HepG2 (cell line): ENCODE measurements at regions not wholly inside any gene's neighbourhood (a gene's known extent, or its start where the extent isn't known, plus 50 kb on each side); places are given as distances from the start of the nearest gene placed in this dataset.

Source experiments
- ATAC-seq: fragments of 200-7000 bp; cut with Tn5 transposase; 3 replicates; pipeline ENCODE4 v1.9.1; 2020; ENCODE audit warnings: mild to moderate bottlenecking, moderate library complexity
- BruUV-seq: library from RNA; stranded (reverse); fragments of 400-500 nt; replicated peaks from 2 replicates; lab custom pipeline; 2021; lab: Mats Ljungman, UMichigan
- CTCF ChIA-PET: fragments of 300-600 bp; formaldehyde crosslinking; extraction: SDS; loops from one replicate; lab custom pipeline; 2021; ENCODE audit warnings: low total read pairs, inconsistent platforms, low intra/inter-chr PET ratio; lab: Yijun Ruan, JAX
- POLR2A ChIA-PET: fragments of 350-600 bp; sonication (Branson Sonifier 250); formaldehyde crosslinking; loops from one replicate; lab custom pipeline; 2020; ENCODE audit warnings: antibody characterized with exemption, inconsistent platforms; lab: Yijun Ruan, JAX
- DNase-seq: peaks from one replicate; pipeline ENCODE4 v3.0.0-alpha.2; 2015; ENCODE audit warnings: low spot score
- FAIRE-seq: peaks from 3 replicates; lab custom pipeline; 2011; peaks lifted over from hg19 to GRCh38; lab: Jason Lieb, UNC
- H2AFZ ChIP-seq: one replicate; pipeline ENCODE4 v1.6.1; 2011; ENCODE audit warnings: low read length, inconsistent platforms
- H3K27ac ChIP-seq: fragments of 300-600 bp; 3 replicates; pipeline ENCODE4 v1.8.0; 2011; ENCODE audit warnings: mixed run types, mild to moderate bottlenecking, mixed read lengths, low read length, inconsistent platforms; ENCODE audit not compliant: insufficient read depth; ENCODE audit errors: extremely low read length
- H3K27me3 ChIP-seq, 2 experiments: fragments of 200-600 bp in 1 of 2; 2 replicates in 1 of 2; 3 replicates in 1 of 2; pipeline versions ENCODE4 v1.6.0 to v1.8.0; 2011; ENCODE audit warnings: low read length in 2 of 2, mild to moderate bottlenecking in 2 of 2, moderate library complexity in 2 of 2, inconsistent platforms in 1 of 2; ENCODE audit not compliant: insufficient read depth in 2 of 2, control insufficient read depth in 1 of 2
- H3K36me3 ChIP-seq, 2 experiments: fragments of 200-600 bp in 1 of 2; replicated peaks in 1 of 2; 2 replicates in 1 of 2; 3 replicates in 1 of 2; pipeline versions ENCODE4 v1.5.1 to v1.8.0; 2011; ENCODE audit warnings: low read length in 2 of 2, inconsistent platforms in 1 of 2; ENCODE audit not compliant: insufficient read depth in 2 of 2, control insufficient read depth in 1 of 2
- H3K4me1 ChIP-seq: 2 replicates; pipeline ENCODE4 v1.5.1; 2012; ENCODE audit warnings: low read length, inconsistent platforms; ENCODE audit not compliant: insufficient read depth
- H3K4me2 ChIP-seq: 2 replicates; pipeline ENCODE4 v1.6.0; 2011; ENCODE audit warnings: low read depth, low read length, inconsistent platforms
- H3K4me3 ChIP-seq, 3 experiments: fragments of 200-600 bp in 1 of 3; sonication (generic), shearing (Covaris generic) in 1 of 3; replicated peaks in 1 of 3; 2 replicates each; pipeline ENCODE4 v1.5.1; 2011 to 2016; ENCODE audit warnings: low read length in 3 of 3, inconsistent platforms in 2 of 3, low read depth in 2 of 3, mild to moderate bottlenecking in 2 of 3, control low read depth in 1 of 3, mixed read lengths in 1 of 3; ENCODE audit not compliant: insufficient read depth in 1 of 3
- H3K79me2 ChIP-seq: one replicate; pipeline ENCODE4 v1.6.1; 2011; ENCODE audit warnings: low read length, inconsistent platforms; ENCODE audit not compliant: insufficient read depth
- H3K9ac ChIP-seq: 2 replicates; pipeline ENCODE4 v1.6.0; 2011; ENCODE audit warnings: mild to moderate bottlenecking, low read depth, low read length, inconsistent platforms; ENCODE audit not compliant: insufficient read depth
- H3K9me3 ChIP-seq: 2 replicates; pipeline ENCODE4 v1.5.1; 2012; ENCODE audit warnings: mild to moderate bottlenecking, low read length
- H4K20me1 ChIP-seq: 2 replicates; pipeline ENCODE4 v1.6.0; 2011; ENCODE audit warnings: inconsistent platforms, mild to moderate bottlenecking, low read length, moderate library complexity; ENCODE audit not compliant: insufficient read depth
- CC2D1A ChIP-seq: sonication (generic); formaldehyde crosslinking; IDR thresholded peaks from 2 replicates; pipeline ENCODE4 v1.8.1; 2023; ENCODE audit warnings: mild to moderate bottlenecking, missing genetic modification reagents
- FOXK2 ChIP-seq: fragments of 450-650 bp; IDR thresholded peaks from 2 replicates; pipeline ENCODE4 v1.6.1; 2016
- HES4 ChIP-seq: sonication (generic); formaldehyde crosslinking; IDR thresholded peaks from 2 replicates; pipeline ENCODE4 v1.9.0; 2021; ENCODE audit warnings: mild to moderate bottlenecking, missing genetic modification reagents, borderline replicate concordance
- KDM4B ChIP-seq: sonication (generic); formaldehyde crosslinking; IDR thresholded peaks from 2 replicates; pipeline ENCODE4 v1.4.0; 2020; ENCODE audit warnings: missing genetic modification reagents
- POLR2AphosphoS2 ChIP-seq: IDR thresholded peaks from 2 replicates; pipeline ENCODE4 v1.6.1; 2011; ENCODE audit warnings: low read depth, low read length, improper control_type of control experiment
- XBP1 ChIP-seq: sonication (generic); formaldehyde crosslinking; IDR thresholded peaks from 2 replicates; pipeline ENCODE4 v1.5.0; 2020; ENCODE audit warnings: missing genetic modification reagents
- ZNF337 ChIP-seq: sonication (generic); formaldehyde crosslinking; IDR thresholded peaks from 2 replicates; pipeline ENCODE4 v1.5.1; 2020; ENCODE audit warnings: missing genetic modification reagents, low read depth, mild to moderate bottlenecking, borderline replicate concordance
- ZNF547 ChIP-seq: sonication (generic); formaldehyde crosslinking; IDR thresholded peaks from 2 replicates; pipeline ENCODE4 v1.5.1; 2020; ENCODE audit warnings: mild to moderate bottlenecking, missing genetic modification reagents
- ZNF572 ChIP-seq: sonication (generic); formaldehyde crosslinking; IDR thresholded peaks from 2 replicates; pipeline ENCODE4 v1.5.1; 2020; ENCODE audit warnings: mild to moderate bottlenecking, missing genetic modification reagents
- ZNF746 ChIP-seq: sonication (generic); formaldehyde crosslinking; IDR thresholded peaks from 2 replicates; pipeline ENCODE4 v1.8.0; 2022; ENCODE audit warnings: mild to moderate bottlenecking, missing genetic modification reagents
- ZNF747 ChIP-seq: sonication (generic); formaldehyde crosslinking; IDR thresholded peaks from 2 replicates; pipeline ENCODE4 v1.8.1; 2023; ENCODE audit warnings: missing genetic modification reagents, mild to moderate bottlenecking, borderline replicate concordance
- WGBS: methylation state at CpG from one replicate; pipeline ENCODE4 v1.1.6; 2017; ENCODE audit warnings: low lambda C conversion rate; 5-methylcytosine and 5-hydroxymethylcytosine counted together
- in situ Hi-C: cut with HindIII; loops from 2 replicates; pipeline ENCODE4 v1.10.0; 2017; ENCODE audit warnings: low pct_unique_long_range_greater_than_20kb; ENCODE audit not compliant: extremely low pct_ligation_motif_present
- intact Hi-C: fragments of 100-400 bp; cut with micrococcal nuclease; formaldehyde crosslinking; loops from one replicate; pipeline ENCODE4 v1.10.0; 2022; ENCODE audit not compliant: unreplicated experiment
- TF ChIP-seq, protein P1 (sequence below): sonication (generic); formaldehyde crosslinking; IDR thresholded peaks from 2 replicates; pipeline ENCODE4 v1.9.0; 2021; ENCODE audit warnings: mild to moderate bottlenecking, missing genetic modification reagents
- TF ChIP-seq, protein P2 (sequence below): IDR thresholded peaks from 2 replicates; pipeline ENCODE4 v1.6.1; 2016; ENCODE audit warnings: low read depth, borderline replicate concordance
- TF ChIP-seq, protein P3 (sequence below): IDR thresholded peaks from 2 replicates; pipeline ENCODE4 v1.6.1; 2016; ENCODE audit warnings: missing genetic modification reagents, missing compliant biosample characterization

DNA sequence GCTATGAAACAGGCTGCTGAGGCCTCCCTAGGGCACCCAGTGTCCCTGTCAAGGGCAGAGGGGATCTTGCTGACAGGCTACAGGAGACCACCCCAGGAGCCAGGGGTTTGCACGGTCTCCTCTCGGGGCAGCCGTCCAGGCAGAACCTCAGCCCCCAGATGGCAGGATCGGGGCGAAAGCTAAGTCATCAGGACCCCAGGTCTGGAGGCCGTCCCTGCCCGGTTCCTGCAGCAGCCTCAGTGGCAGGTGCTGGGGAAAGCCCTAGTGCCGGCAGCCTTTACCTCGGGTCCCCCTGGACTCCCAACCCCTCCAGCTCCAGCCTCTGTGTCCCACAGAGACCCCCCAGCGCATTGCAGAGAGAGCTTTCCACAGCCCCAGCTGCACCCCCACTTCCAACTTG lies 103.8 kb upstream of the C14orf180 start:
- Histone ChIP-seq H3K79me2 (no peaks in the 10 kb centered on the region), H2AFZ (no peak overlapping the region), H3K9ac (no peak overlapping the region), H3K4me3 (no peak overlapping the region), H3K27ac (no peak overlapping the region), H3K4me2 (no peak overlapping the region), H4K20me1 (no peaks in the 10 kb centered on the region), H3K36me3 (no peaks in the 10 kb centered on the region), H3K9me3 (no peaks in the 10 kb centered on the region; the same call in 1 of the 2 replicates), H3K4me1 (no peaks in the 10 kb centered on the region), H3K27me3 (peaks cover 5 to 72% of the 10 kb centered on the region in 2 experiments)
- FAIRE-seq (no peak), ATAC-seq (no peak), DNase-seq (no peak)
- intact Hi-C loops, result no loop called here
- in situ Hi-C loops, result no loop called here
- no peak for TF ChIP-seq ZNF337 (CRISPR knock-in tag)
- TF ChIP-seq, protein P1, sequence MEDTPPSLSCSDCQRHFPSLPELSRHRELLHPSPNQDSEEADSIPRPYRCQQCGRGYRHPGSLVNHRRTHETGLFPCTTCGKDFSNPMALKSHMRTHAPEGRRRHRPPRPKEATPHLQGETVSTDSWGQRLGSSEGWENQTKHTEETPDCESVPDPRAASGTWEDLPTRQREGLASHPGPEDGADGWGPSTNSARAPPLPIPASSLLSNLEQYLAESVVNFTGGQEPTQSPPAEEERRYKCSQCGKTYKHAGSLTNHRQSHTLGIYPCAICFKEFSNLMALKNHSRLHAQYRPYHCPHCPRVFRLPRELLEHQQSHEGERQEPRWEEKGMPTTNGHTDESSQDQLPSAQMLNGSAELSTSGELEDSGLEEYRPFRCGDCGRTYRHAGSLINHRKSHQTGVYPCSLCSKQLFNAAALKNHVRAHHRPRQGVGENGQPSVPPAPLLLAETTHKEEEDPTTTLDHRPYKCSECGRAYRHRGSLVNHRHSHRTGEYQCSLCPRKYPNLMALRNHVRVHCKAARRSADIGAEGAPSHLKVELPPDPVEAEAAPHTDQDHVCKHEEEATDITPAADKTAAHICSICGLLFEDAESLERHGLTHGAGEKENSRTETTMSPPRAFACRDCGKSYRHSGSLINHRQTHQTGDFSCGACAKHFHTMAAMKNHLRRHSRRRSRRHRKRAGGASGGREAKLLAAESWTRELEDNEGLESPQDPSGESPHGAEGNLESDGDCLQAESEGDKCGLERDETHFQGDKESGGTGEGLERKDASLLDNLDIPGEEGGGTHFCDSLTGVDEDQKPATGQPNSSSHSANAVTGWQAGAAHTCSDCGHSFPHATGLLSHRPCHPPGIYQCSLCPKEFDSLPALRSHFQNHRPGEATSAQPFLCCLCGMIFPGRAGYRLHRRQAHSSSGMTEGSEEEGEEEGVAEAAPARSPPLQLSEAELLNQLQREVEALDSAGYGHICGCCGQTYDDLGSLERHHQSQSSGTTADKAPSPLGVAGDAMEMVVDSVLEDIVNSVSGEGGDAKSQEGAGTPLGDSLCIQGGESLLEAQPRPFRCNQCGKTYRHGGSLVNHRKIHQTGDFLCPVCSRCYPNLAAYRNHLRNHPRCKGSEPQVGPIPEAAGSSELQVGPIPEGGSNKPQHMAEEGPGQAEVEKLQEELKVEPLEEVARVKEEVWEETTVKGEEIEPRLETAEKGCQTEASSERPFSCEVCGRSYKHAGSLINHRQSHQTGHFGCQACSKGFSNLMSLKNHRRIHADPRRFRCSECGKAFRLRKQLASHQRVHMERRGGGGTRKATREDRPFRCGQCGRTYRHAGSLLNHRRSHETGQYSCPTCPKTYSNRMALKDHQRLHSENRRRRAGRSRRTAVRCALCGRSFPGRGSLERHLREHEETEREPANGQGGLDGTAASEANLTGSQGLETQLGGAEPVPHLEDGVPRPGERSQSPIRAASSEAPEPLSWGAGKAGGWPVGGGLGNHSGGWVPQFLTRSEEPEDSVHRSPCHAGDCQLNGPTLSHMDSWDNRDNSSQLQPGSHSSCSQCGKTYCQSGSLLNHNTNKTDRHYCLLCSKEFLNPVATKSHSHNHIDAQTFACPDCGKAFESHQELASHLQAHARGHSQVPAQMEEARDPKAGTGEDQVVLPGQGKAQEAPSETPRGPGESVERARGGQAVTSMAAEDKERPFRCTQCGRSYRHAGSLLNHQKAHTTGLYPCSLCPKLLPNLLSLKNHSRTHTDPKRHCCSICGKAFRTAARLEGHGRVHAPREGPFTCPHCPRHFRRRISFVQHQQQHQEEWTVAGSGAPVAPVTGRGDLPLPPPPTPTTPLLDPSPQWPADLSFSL (CRISPR knock-in tag), result no peak
- TF ChIP-seq XBP1 (CRISPR knock-in tag), result no peak
- no peak for TF ChIP-seq ZNF547 (CRISPR knock-in tag)
- TF ChIP-seq ZNF746, result no peak
- TF ChIP-seq, protein P2, sequence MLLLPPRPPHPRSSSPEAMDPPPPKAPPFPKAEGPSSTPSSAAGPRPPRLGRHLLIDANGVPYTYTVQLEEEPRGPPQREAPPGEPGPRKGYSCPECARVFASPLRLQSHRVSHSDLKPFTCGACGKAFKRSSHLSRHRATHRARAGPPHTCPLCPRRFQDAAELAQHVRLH (CRISPR knock-in tag), result no peak
- no peak for TF ChIP-seq HES4 (CRISPR knock-in tag)
- TF ChIP-seq, protein P3, sequence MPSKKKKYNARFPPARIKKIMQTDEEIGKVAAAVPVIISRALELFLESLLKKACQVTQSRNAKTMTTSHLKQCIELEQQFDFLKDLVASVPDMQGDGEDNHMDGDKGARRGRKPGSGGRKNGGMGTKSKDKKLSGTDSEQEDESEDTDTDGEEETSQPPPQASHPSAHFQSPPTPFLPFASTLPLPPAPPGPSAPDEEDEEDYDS (CRISPR knock-in tag), result no peak
- TF ChIP-seq FOXK2, result no peak
- no peak for TF ChIP-seq ZNF572
- TF ChIP-seq CC2D1A (CRISPR knock-in tag), result no peak
- no peak for TF ChIP-seq ZNF747 (CRISPR knock-in tag)
- TF ChIP-seq KDM4B, result no peak
- TF ChIP-seq POLR2AphosphoS2, result no peak
- no TSS peak for BruUV-seq
- no CpG with 5 or more reads among the region's 10 CpGs for WGBS
- POLR2A ChIA-PET, result no interaction called here
- CTCF ChIA-PET, result no interaction called here
